Mesothelial cell of epicardium (in vitro differentiated cells): ENCODE measurements at regions not wholly inside any gene's neighbourhood (a gene's known extent, or its start where the extent isn't known, plus 50 kb on each side); places are given as distances from the start of the nearest gene placed in this dataset.
"Not testable (repeated sequence)": the region's sequence is repeated elsewhere in the genome, so short reads cannot be mapped to it uniquely, and the experiment has no call there.

Source experiments
- DNase-seq, 2 experiments: peaks; one replicate each; pipeline ENCODE4 v3.0.0; 2021; ENCODE audit warnings: low spot score in 2 of 2; ENCODE audit not compliant: unreplicated experiment in 2 of 2
- H3K27ac Mint-ChIP-seq: 2 replicates; pipeline ENCODE4 v1.8.0; 2021; ENCODE audit warnings: mixed read lengths
- H3K27me3 Mint-ChIP-seq: 2 replicates; pipeline ENCODE4 v1.8.0; 2021; ENCODE audit warnings: low read depth, mixed read lengths
- H3K36me3 Mint-ChIP-seq: 2 replicates; pipeline ENCODE4 v1.8.0; 2021; ENCODE audit warnings: mixed read lengths
- H3K4me1 Mint-ChIP-seq: 2 replicates; pipeline ENCODE4 v1.8.0; 2021; ENCODE audit warnings: mixed read lengths
- H3K4me3 Mint-ChIP-seq: 2 replicates; pipeline ENCODE4 v1.8.0; 2021; ENCODE audit warnings: mild to moderate bottlenecking, moderate library complexity, mixed read lengths
- H3K9me3 Mint-ChIP-seq: 2 replicates; pipeline ENCODE4 v1.8.0; 2021; ENCODE audit warnings: mixed read lengths
- CTCF ChIP-seq: fragments of 200-600 bp; sonication (generic); IDR thresholded peaks from one replicate; pipeline ENCODE4 v1.5.0; 2021; ENCODE audit warnings: antibody characterized with exemption; ENCODE audit not compliant: unreplicated experiment

GRCh38 chr7:24444666-24445440 is 128.4 kb upstream of the PALS2 start:
- Mint-ChIP-seq H3K4me1 (no peaks in the 10 kb centered on the region), H3K9me3 (no peaks in the 10 kb centered on the region), H3K4me3 (no peak overlapping the region), H3K27ac (no peak overlapping the region), H3K27me3 (peaks cover 2% of the 10 kb centered on the region), H3K36me3 (no peaks in the 10 kb centered on the region)
- DNase-seq, result no peak
- no peak for TF ChIP-seq CTCF

- Mint-ChIP-seq H3K27ac (no peak overlapping the region), H3K4me1 (no peaks in the 10 kb centered on the region), H3K27me3 (peaks cover 6% of the 10 kb centered on the region), H3K4me3 (no peak overlapping the region), H3K9me3 (no peaks in the 10 kb centered on the region), H3K36me3 (no peaks in the 10 kb centered on the region)
- TF ChIP-seq CTCF, result no peak
- DNase-seq, result no peak
Observed at GRCh38 chr7:24448038-24448437, 125.2 kb upstream of the PALS2 start.

- H3K27ac Mint-ChIP-seq, DNase-seq, H3K9me3 Mint-ChIP-seq, H3K4me1 Mint-ChIP-seq, H3K4me3 Mint-ChIP-seq, H3K36me3 Mint-ChIP-seq, H3K27me3 Mint-ChIP-seq: not testable (repeated sequence)
Observed at GRCh38 chr7:24449416-24449815, 123.8 kb upstream of the PALS2 start.

GRCh38 chr7:24455813-24456525 is 117.3 kb upstream of the PALS2 start:
- H3K4me1 Mint-ChIP-seq, result no peaks in the 10 kb centered on the region

GRCh38 chr7:24456526-24457218 is 116.6 kb upstream of the PALS2 start:
- no peak overlapping the region for H3K4me3 Mint-ChIP-seq
- no peaks in the 10 kb centered on the region for H3K36me3 Mint-ChIP-seq
- peaks cover 6% of the 10 kb centered on the region for H3K27me3 Mint-ChIP-seq
- no peak for TF ChIP-seq CTCF
- H3K27ac Mint-ChIP-seq, result no peak overlapping the region
- DNase-seq, result no peak
- no peaks in the 10 kb centered on the region for H3K9me3 Mint-ChIP-seq
- H3K4me1 Mint-ChIP-seq, result no peaks in the 10 kb centered on the region

More at GRCh38 chr7:24455813-24456525, 117.3 kb upstream of the PALS2 start:
- Mint-ChIP-seq H3K9me3 (no peaks in the 10 kb centered on the region), H3K36me3 (no peaks in the 10 kb centered on the region), H3K27me3 (peaks cover 8% of the 10 kb centered on the region), H3K27ac (no peak overlapping the region), H3K4me3 (no peak overlapping the region)
- no peak for DNase-seq
- TF ChIP-seq CTCF, result no peak

GRCh38 chr7:24457219-24457558 is 116.1 kb upstream of the PALS2 start:
- no peaks in the 10 kb centered on the region for H3K9me3 Mint-ChIP-seq
- peaks cover 5% of the 10 kb centered on the region for H3K27me3 Mint-ChIP-seq
- H3K36me3 Mint-ChIP-seq, result no peaks in the 10 kb centered on the region
- no peak for TF ChIP-seq CTCF
- no peak overlapping the region for H3K4me3 Mint-ChIP-seq
- no peaks in the 10 kb centered on the region for H3K4me1 Mint-ChIP-seq
- DNase-seq, result no peak
- no peak overlapping the region for H3K27ac Mint-ChIP-seq
